SU-DHL-6 (cell line): ENCODE measurements at regions not wholly inside any gene's neighbourhood (a gene's known extent, or its start where the extent isn't known, plus 50 kb on each side); places are given as distances from the start of the nearest gene placed in this dataset.

Experiments
- H2AFZ ChIP-seq: fragments of 200-600 bp; sonication (generic); 2 replicates; pipeline ENCODE4 v1.6.1; 2014; ENCODE audit warnings: low read depth, mild to moderate bottlenecking, moderate library complexity, mixed read lengths, antibody characterized with exemption, low read length; ENCODE audit not compliant: severe bottlenecking
- H3F3A ChIP-seq: fragments of 200-600 bp; shearing (Covaris generic); 2 replicates; pipeline ENCODE4 v1.6.0; 2016; ENCODE audit warnings: antibody characterized with exemption, mild to moderate bottlenecking; ENCODE audit not compliant: insufficient read depth
- H3K27ac ChIP-seq: fragments of 200-600 bp; sonication (generic); 2 replicates; pipeline ENCODE4 v1.5.1; 2016; ENCODE audit warnings: low read depth, mild to moderate bottlenecking, low read length, moderate library complexity, mixed read lengths
- H3K27me3 ChIP-seq: fragments of 200-600 bp; sonication (generic), shearing (Covaris generic); 2 replicates; pipeline ENCODE4 v1.6.0; 2014; ENCODE audit warnings: mild to moderate bottlenecking, low read length
- H3K36me3 ChIP-seq: fragments of 200-600 bp; sonication (generic); 2 replicates; pipeline ENCODE4 v1.6.1; 2014; ENCODE audit warnings: mild to moderate bottlenecking, low read length, mixed read lengths
- H3K4me2 ChIP-seq: fragments of 300-600, 200-600 bp; shearing (Covaris generic), sonication (generic); 2 replicates; pipeline ENCODE4 v1.6.0; 2014; ENCODE audit warnings: low read length, low read depth, mild to moderate bottlenecking; ENCODE audit not compliant: poor library complexity, severe bottlenecking
- H3K4me3 ChIP-seq: fragments of 200-600 bp; sonication (generic); 2 replicates; pipeline ENCODE4 v1.5.1; 2014; ENCODE audit warnings: antibody characterized with exemption, low read length, mild to moderate bottlenecking, mixed read lengths; ENCODE audit not compliant: insufficient read depth, poor library complexity, severe bottlenecking
- H3K79me2 ChIP-seq: fragments of 200-600 bp; sonication (generic); 2 replicates; pipeline ENCODE4 v1.6.1; 2014; ENCODE audit warnings: mild to moderate bottlenecking, low read length, moderate library complexity; ENCODE audit not compliant: insufficient read depth
- H3K9ac ChIP-seq: fragments of 200-600 bp; sonication (generic); 2 replicates; pipeline ENCODE4 v1.7.0; 2014; ENCODE audit warnings: mild to moderate bottlenecking, low read length
- H3K9me2 ChIP-seq: fragments of 200-600 bp; sonication (generic); replicated peaks from 2 replicates; pipeline ENCODE4 v1.6.1; 2014; ENCODE audit warnings: low read length; ENCODE audit not compliant: insufficient read depth
- H3K9me3 ChIP-seq: fragments of 200-600 bp; sonication (generic); 2 replicates; pipeline ENCODE4 v1.6.1; 2014; ENCODE audit warnings: low read length, mixed read lengths; ENCODE audit not compliant: insufficient read depth
- H4K20me1 ChIP-seq: fragments of 200-600 bp; sonication (generic); 2 replicates; pipeline ENCODE4 v1.6.1; 2014; ENCODE audit warnings: low read depth, mild to moderate bottlenecking, antibody characterized with exemption, low read length, moderate library complexity, mixed read lengths
- EZH2phosphoT487 ChIP-seq: fragments of 200-600 bp; sonication (generic), shearing (Covaris generic); conservative IDR thresholded peaks from 2 replicates; pipeline ENCODE4 v1.6.1; 2018; ENCODE audit warnings: mild to moderate bottlenecking, antibody characterized with exemption, low read length, moderate library complexity, mixed read lengths
- TF ChIP-seq, protein P1 (sequence below): fragments of 200-600 bp; sonication (generic); IDR thresholded peaks from one replicate; pipeline ENCODE4 v1.5.1; 2017; ENCODE audit warnings: antibody characterized with exemption, mild to moderate bottlenecking, low read length, moderate library complexity; ENCODE audit not compliant: insufficient read depth, poor library complexity, severe bottlenecking

DNA sequence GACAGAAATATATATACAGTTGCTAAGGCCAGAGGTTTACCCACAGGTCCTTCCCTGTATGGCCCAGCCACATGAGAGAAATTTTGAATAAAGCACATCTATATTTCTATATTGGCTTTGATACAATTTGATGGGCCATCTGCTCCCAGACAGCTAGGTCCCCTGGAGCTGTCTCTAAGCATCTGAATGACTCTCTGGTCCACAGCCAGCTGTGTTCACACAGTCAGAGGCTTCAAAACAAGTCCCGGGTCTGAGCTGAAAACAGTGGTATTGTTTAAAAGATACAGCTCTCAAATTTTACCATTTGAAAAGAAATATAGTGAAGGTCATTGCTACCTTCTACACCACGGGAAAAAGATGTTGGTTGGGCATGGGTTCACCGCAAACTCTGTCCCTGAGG is 161.1 kb downstream of the SLC35B3 start:
- TF ChIP-seq, protein P1, sequence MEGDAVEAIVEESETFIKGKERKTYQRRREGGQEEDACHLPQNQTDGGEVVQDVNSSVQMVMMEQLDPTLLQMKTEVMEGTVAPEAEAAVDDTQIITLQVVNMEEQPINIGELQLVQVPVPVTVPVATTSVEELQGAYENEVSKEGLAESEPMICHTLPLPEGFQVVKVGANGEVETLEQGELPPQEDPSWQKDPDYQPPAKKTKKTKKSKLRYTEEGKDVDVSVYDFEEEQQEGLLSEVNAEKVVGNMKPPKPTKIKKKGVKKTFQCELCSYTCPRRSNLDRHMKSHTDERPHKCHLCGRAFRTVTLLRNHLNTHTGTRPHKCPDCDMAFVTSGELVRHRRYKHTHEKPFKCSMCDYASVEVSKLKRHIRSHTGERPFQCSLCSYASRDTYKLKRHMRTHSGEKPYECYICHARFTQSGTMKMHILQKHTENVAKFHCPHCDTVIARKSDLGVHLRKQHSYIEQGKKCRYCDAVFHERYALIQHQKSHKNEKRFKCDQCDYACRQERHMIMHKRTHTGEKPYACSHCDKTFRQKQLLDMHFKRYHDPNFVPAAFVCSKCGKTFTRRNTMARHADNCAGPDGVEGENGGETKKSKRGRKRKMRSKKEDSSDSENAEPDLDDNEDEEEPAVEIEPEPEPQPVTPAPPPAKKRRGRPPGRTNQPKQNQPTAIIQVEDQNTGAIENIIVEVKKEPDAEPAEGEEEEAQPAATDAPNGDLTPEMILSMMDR: no peak
- no peak for TF ChIP-seq EZH2phosphoT487
- Histone ChIP-seq H3K9ac (no peak overlapping the region), H3K9me3 (no peaks in the 10 kb centered on the region), H3K79me2 (no peaks in the 10 kb centered on the region), H3F3A (no peaks in the 10 kb centered on the region), H3K4me2 (no peak overlapping the region), H3K27ac (no peak overlapping the region), H3K4me3 (no peak overlapping the region), H4K20me1 (no peaks in the 10 kb centered on the region), H2AFZ (no peak overlapping the region), H3K9me2 (no peaks in the 10 kb centered on the region), H3K27me3 (no peaks in the 10 kb centered on the region), H3K36me3 (no peaks in the 10 kb centered on the region)

DNA sequence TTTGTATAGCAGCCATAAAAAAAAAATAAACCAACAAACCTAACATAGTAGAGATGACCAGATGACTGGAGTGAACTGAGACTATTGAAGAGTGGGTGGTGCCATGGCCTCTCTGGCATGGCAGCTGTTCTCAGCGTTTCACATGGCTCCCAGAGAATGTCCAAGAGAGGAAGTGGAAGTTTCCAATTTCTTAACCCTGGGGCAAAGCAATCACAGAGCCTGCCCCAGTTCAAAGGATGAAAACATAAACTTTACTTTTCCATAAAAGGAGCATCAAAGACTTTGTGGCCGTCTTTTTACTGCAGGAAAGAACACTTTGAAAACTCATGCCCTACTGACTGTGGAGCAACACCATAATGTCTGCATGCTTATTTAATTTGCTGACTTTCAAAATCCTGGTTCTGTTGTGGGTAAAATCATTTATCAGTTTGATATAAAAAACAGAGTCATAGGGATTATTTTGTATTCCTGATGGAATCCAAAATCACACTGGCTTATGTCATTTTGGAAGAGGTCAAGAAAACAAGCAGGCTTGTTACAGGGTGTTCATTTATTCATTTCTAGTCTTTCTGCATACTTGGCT is 165.4 kb downstream of the SLC35B3 start:
- no peak overlapping the region for H3K9ac ChIP-seq
- no peaks in the 10 kb centered on the region for H3K79me2 ChIP-seq
- H3K9me3 ChIP-seq: no peaks in the 10 kb centered on the region
- TF ChIP-seq, protein P1: no peak
- TF ChIP-seq EZH2phosphoT487: no peak
- no peak overlapping the region for H3K4me3 ChIP-seq
- no peaks in the 10 kb centered on the region for H3K27me3 ChIP-seq
- no peaks in the 10 kb centered on the region for H3K36me3 ChIP-seq
- H2AFZ ChIP-seq: no peak overlapping the region
- no peak overlapping the region for H3K27ac ChIP-seq
- H4K20me1 ChIP-seq: no peaks in the 10 kb centered on the region
- no peaks in the 10 kb centered on the region for H3K9me2 ChIP-seq
- H3F3A ChIP-seq: no peaks in the 10 kb centered on the region
- H3K4me2 ChIP-seq: no peak overlapping the region

DNA sequence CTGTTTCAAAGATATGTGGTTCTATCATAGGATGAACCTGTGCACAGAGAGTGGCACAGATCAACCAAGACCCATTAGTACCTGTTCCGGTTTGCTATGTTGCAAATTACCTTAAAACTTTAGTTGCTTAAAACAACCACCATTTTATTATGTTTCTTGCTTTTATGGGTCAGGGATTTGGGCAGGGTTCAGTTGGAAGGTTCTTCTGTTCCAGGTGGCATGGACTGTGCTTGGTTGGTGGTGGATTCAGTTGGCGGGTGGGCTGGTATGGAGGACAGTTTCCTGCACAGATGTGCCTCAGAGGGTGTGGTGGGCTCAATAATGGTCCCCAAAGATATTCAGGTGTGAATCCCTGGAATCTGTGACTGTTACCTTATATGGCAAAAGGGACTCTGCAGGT is 166.3 kb downstream of the SLC35B3 start:
- no peaks in the 10 kb centered on the region for H3K79me2 ChIP-seq
- no peak overlapping the region for H2AFZ ChIP-seq
- no peak overlapping the region for H3K27ac ChIP-seq
- H4K20me1 ChIP-seq: no peaks in the 10 kb centered on the region
- H3K9ac ChIP-seq: no peak overlapping the region
- H3K9me2 ChIP-seq: no peaks in the 10 kb centered on the region
- no peak overlapping the region for H3K4me3 ChIP-seq
- no peaks in the 10 kb centered on the region for H3K36me3 ChIP-seq
- no peaks in the 10 kb centered on the region for H3K27me3 ChIP-seq
- no peak overlapping the region for H3K4me2 ChIP-seq
- TF ChIP-seq, protein P1: no peak
- no peak for TF ChIP-seq EZH2phosphoT487
- H3K9me3 ChIP-seq: no peaks in the 10 kb centered on the region
- H3F3A ChIP-seq: no peaks in the 10 kb centered on the region
